ENCODE measurements at regions not wholly inside any gene's neighbourhood (a gene's known extent, or its start where the extent isn't known, plus 50 kb on each side); places are given as distances from the start of the nearest gene placed in this dataset.
"Not testable (repeated sequence)": the region's sequence is repeated elsewhere in the genome, so short reads cannot be mapped to it uniquely, and the experiment has no call there.

DNA sequence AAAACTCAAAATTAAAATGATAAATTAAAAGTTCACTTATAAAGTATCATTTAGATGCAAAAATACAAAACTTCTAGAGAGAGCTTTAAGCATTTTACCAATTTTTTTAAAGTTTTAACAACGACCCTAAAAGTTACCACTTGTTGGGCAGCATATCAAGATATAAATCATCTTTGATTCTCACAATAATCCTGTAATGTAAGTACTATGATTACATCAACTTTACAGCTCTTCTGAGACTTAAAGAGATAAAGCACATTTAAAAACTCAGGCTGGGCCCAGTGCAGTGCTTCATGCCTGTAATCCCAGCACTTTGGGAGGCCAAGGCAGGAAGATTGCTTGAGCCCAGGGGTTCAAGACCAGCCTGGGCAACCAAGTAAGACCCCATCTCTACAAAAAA lies 202.7 kb upstream of the GPC6 start:
- DNase-seq, result no peak

DNA sequence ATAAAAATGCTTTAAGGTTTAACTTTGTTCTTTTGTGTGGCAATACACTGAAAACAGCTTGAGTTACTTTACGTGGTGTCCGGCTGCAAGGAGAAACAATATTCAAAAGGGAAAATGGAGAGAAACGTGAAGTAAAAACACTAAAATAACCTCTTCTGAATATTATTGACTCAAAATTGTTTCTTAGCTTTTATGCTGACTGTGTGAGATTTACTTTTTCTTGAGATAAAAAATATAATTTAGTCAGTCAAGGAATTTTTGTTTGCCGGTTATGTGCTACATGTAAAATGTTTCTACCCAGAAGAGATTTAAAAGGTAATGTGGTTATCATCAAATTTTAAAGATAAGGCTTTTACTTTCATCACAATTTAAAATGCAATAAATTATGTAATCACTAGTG lies 200.6 kb upstream of the GPC6 start:
- DNase-seq, result no peak

DNA sequence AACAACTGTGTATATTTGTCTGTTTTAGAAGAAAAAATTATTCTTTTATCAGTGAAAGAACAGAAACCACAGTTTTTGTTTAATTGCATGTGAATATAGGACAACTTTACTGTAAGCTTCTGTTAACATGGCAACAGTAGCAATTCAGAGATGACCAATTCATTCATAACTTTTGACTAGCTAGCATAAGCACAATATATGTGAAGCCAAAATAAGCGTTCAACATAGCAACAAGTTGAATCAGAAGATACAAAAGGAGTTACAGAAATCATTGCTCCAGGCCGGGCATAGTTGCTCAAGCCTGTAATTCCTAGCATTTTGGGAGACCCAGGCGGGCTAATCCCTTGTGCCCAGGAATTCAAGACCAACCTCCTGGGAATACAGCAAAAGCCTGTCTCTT lies 197.1 kb upstream of the GPC6 start:
- DNase-seq, result no peak

- DNase-seq, result no peak
These were observed 190.2 kb upstream of the GPC6 start for GRCh38 chr13:93036380-93036779.

GRCh38 chr13:93037780-93038179 lies 188.8 kb upstream of the GPC6 start:
- DNase-seq, result no peak

GRCh38 chr13:93038187-93038586 lies 188.4 kb upstream of the GPC6 start:
- no peak for DNase-seq

- DNase-seq, result no peak
These were observed 187.5 kb upstream of the GPC6 start for GRCh38 chr13:93039131-93039530.

DNA sequence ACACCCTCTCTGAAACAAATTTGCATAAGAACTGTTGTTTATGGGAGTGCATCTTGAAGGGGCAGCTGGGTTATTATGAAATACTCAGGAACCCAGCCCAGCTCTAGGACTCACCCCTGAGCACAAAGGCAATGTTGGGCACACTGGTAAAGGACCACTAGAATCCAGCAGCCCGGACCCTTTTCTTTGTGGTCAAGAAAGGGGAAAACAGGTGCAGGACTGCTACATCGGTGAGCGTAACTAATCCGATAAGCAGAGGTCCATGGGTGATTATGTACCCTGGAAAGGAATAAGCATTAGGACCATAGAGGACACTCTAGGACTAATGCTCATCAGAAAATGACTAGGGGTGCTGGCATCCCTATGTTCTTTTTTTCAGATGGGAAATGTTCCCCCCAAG lies 185.0 kb upstream of the GPC6 start:
- DNase-seq, result not testable (repeated sequence)

- DNase-seq, result no peak
These were observed 180.8 kb upstream of the GPC6 start for GRCh38 chr13:93045836-93046235.

DNA sequence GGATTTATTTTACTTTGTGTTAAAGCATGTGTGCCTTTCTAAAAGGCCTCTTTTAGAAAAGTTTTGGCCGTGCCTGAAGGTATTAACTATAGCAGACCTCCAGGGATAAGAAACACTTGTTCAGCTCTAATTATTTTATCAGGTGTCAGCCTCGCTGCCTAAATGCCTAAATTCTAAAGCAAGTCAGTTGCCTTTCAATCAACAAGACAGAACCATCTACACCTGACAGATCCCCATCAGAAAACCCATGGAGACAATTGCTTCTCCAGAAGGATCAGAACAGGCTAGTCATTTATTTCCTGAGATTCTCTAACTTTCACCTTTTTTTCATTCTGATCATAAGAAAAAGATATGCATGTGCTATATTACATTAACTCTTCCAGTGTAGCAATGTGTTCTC lies 171.4 kb upstream of the GPC6 start:
- DNase-seq, result no peak

DNA sequence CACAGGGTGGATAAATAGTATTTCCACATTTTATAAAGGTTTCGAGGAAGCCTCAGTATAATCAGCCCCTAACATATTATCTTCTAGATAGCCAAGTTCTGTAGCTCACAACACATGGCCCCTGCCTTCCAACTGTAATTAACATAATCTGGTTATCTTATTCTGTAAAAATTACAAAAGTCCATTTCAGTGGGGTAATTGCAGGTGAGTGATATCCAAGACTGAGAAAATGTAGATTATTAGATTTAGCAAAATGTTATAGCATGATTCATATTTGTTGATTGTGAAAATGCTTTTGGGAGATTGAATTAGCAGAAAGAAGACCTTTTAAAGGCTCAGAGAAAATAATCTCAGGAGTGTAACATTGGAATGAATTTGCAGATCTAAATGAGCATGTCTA lies 168.3 kb upstream of the GPC6 start:
- no peak for DNase-seq

DNA sequence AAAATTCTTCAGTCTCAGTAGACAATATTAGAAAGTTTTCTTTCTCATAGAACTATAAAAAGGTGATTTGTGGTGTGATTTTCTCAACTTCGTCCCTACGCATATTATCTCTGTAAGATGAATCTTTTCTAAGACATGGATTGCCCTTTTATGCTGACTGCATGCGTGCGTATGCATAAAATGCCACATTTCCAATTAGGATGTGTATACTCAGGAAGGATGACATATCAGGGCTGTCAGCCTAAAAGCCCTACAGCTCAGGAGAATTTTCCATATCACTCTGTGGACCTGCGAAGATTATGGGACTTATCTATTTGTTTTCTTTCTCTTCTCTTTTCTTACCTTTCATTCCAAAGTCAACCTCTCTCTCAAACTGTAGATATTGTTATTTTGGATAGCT lies 166.5 kb upstream of the GPC6 start:
- DNase-seq, result no peak

GRCh38 chr13:93066187-93066586 lies 160.4 kb upstream of the GPC6 start:
- DNase-seq, result no peak

GRCh38 chr13:93079294-93079693 lies 147.3 kb upstream of the GPC6 start:
- no peak for DNase-seq

GRCh38 chr13:93080166-93080565 lies 146.4 kb upstream of the GPC6 start:
- no peak for DNase-seq

GRCh38 chr13:93080587-93080986 lies 146.0 kb upstream of the GPC6 start:
- no peak for DNase-seq

GRCh38 chr13:93086329-93086728 lies 140.3 kb upstream of the GPC6 start:
- no peak for DNase-seq

DNA sequence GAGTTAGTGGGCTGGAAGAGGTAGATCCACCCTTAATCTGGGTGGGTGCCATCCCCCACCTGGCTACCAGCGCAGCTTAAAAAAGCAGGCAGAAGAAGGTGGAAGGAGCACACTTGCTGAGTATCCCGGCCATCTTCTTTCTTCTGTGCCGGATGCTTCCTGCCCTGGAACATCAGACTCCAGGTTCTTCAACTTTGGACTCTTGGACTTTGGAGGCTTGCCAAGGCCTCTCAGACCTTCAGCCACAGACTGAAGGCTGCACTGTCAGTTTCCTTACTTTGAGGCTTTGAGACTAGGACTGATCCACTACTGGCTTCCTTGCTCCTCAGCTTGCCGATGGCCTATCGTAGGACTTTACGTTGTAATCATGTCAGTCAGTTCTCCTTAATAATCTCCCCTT lies 127.6 kb upstream of the GPC6 start:
- DNase-seq, result no peak

- no peak for DNase-seq
These were observed 125.3 kb upstream of the GPC6 start for GRCh38 chr13:93101226-93101734.

- DNase-seq, result no peak
These were observed 122.3 kb upstream of the GPC6 start for GRCh38 chr13:93104270-93104669.

DNA sequence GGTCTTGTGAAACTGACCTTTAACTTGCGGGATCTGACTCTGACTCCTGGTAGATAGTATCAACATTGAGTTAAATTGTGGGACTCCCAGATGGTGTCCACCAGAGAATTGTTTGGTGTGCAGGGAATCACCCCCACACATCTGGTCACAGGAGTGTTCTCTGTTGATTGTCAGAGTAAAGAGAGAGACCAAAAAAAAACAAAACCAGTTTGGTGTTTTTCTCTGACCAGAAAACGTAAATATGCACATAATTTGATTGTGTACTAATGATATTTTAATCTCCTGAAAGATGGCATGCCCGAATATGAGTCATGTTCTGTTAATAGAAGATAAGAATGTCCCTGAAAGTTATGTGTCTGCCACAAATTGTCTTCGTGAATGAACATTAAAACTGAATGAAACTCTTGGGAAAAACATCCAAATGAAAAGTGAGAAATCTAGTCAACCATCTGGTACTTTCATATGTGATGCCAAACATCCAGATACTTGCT lies 118.5 kb upstream of the GPC6 start:
- DNase-seq, result no peak

DNA sequence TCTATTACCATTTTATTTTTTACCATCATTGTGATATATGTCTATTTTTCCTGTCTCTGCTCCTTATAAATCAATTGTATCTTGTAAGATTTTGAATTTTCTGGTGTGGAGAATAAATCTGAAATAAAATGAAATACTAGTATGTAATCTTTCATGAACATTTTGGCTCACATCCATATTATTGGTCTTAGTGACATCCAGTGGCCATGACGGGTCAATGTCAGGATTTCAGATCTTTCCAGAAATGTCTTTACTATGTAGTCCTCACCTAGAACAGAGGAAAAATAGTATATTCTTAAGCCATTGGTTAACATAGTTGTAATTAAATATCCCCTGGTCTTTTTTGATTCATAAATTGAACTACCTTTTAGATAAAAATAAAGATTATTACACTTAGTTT lies 109.8 kb upstream of the GPC6 start:
- DNase-seq, result no peak

- DNase-seq, result no peak
These were observed 108.5 kb upstream of the GPC6 start for GRCh38 chr13:93118081-93118615.

DNA sequence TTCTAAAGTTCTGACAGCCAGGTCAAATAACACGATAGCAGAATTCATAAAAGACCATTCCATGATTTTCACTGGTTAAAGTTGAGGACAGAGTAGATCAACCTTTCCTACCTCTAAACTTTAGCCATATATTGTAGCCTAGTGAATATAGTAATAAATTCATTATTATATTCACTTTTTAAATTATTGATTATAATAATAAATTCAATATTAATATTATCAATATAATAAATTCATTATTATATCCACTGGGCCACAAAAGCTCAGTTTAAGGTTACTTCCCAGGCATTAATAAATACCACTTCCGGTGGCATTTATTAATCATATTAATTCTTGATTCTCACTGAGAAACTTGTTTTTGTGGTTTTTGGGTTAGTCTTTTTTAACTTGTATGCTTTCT lies 85.7 kb upstream of the GPC6 start:
- no peak for DNase-seq

GRCh38 chr13:93144031-93144430 lies 82.6 kb upstream of the GPC6 start:
- no peak for DNase-seq

GRCh38 chr13:93145199-93145598 lies 81.4 kb upstream of the GPC6 start:
- DNase-seq, result no peak
